GM18502 (cell line): ENCODE measurements at regions not wholly inside any gene's neighbourhood (a gene's known extent, or its start where the extent isn't known, plus 50 kb on each side); places are given as distances from the start of the nearest gene placed in this dataset.
"Not testable (repeated sequence)": the region's sequence is repeated elsewhere in the genome, so short reads cannot be mapped to it uniquely, and the experiment has no call there.

ENCODE experiments used
- ATAC-seq: cut with Tn5 transposase; IDR thresholded peaks from one replicate; pipeline ENCODE4 v1.9.1; 2021; ENCODE audit warnings: mild to moderate bottlenecking; ENCODE audit not compliant: unreplicated experiment, poor library complexity

GRCh38 chr7:65794671-65795391 is 78.0 kb upstream of the VKORC1L1 start:
- not testable (repeated sequence) for ATAC-seq

- ATAC-seq: not testable (repeated sequence)
Observed at GRCh38 chr7:65795392-65795716, 77.5 kb upstream of the VKORC1L1 start.

DNA sequence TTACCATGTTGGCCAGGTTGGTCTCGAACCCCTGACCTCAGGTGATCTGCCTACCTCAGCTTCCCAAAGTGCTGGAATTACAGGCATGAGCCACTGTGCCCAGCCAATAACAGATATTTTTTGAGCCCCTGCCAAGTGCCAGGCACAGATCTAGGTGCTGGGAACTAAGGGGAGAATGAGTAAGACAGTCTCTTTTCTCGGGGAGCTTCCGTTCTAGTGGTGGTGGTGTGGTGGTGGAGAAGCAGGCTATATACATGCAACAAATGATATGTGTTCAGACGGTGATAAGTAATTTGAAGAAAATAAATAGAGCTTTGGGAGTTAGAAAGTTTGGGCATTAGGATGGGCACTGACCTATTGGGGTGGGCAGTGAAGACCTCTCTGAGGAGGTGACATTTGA is 76.7 kb upstream of the VKORC1L1 start:
- ATAC-seq: no peak

- ATAC-seq: not testable (repeated sequence)
Observed at GRCh38 chr7:65797086-65797485, 75.8 kb upstream of the VKORC1L1 start.

DNA sequence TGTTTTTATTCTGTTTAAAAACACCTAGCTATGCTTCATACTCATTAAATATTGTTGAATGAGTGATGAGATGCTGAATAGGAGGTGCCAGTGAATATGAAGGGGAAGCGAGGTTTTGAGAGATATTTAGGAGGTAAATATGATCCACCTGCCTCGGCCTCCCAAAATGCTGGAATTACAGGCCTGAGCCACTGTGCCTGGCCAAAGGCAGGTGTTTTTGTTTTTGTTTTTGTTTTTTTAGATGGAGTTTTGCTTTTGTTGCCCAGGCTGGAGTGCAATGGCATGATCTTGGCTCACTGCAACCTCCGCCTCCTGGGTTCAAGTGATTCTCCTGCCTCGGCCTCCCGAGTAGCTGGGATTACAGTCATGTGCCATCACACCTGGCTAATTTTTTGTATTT is 75.3 kb upstream of the VKORC1L1 start:
- not testable (repeated sequence) for ATAC-seq

- peak; percentile 99 for ATAC-seq
Observed at GRCh38 chr7:65798111-65799075, 74.5 kb upstream of the VKORC1L1 start.

DNA sequence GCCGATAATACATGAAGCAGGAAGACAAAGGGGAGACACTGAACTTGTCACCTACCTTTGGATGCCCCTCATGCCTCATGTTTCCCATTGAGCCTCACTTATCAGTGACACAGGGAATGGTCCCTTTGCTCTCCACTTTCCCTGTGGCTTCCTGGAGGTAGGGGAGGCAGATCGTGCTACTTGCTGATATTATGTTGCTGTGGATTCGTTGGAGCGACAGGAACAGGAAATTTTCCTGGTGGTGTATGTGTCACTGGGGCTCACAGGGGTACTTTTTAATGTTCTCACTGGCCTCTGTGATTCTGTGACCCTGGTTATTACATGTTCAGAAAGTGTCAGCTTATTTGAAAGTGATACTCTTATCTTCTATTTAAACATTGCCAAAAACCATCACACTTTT is 72.7 kb upstream of the VKORC1L1 start:
- ATAC-seq: not testable (repeated sequence)

- ATAC-seq: no peak
Observed at GRCh38 chr7:65800890-65801341, 72.0 kb upstream of the VKORC1L1 start.

DNA sequence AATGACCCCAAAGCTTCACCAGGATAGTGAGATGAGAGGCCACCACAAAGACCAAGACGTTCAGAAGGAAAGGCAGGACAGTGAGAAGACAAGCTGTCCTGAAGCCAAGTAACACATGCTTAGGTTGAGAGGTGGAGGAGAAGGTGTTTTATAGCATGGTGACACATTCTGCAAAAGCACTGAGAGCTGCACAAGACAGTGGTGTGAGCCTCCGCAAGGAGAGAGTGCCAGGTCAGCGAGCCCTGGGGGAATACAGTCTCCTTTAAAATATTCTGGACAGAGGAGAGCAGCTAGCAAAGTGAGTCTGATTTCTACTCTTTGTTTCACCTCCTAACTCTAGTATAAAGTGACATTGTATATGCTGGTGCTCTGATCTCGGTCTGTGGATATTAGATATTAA is 68.0 kb upstream of the VKORC1L1 start:
- no peak for ATAC-seq

- ATAC-seq: not testable (repeated sequence)
Observed at GRCh38 chr7:65807067-65807466, 65.8 kb upstream of the VKORC1L1 start.

GRCh38 chr7:65809259-65809981 is 63.5 kb upstream of the VKORC1L1 start:
- peak; percentile 94 for ATAC-seq

DNA sequence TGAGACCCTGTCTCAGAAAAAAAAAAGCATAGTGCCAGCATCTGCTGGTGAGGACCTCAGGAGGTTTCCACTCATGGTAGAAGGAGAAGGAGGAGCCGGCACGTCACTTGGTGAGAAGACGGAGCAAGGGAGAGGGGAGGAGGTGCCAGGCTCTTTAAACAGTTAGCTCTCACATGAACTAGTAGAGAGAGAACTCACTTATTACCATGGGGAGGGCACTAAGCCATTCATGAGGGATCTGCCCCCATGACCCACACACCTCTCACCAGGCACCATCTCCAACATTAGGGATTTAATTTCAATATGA is 62.9 kb upstream of the VKORC1L1 start:
- ATAC-seq: peak; percentile 51

- no peak for ATAC-seq
Observed at GRCh38 chr7:65812281-65812680, 60.6 kb upstream of the VKORC1L1 start.

- not testable (repeated sequence) for ATAC-seq
Observed at GRCh38 chr7:65814556-65815167, 58.2 kb upstream of the VKORC1L1 start.

GRCh38 chr7:65820287-65820950 is 52.5 kb upstream of the VKORC1L1 start:
- ATAC-seq: no peak
